ENCODE measurements at regions not wholly inside any gene's neighbourhood (a gene's known extent, or its start where the extent isn't known, plus 50 kb on each side); places are given as distances from the start of the nearest gene placed in this dataset.
"Not testable (repeated sequence)": the region's sequence is repeated elsewhere in the genome, so short reads cannot be mapped to it uniquely, and the experiment has no call there.

- TF ChIP-seq EP300 (IDR thresholded peaks at IDR 0.05) (no peak), CTCF (IDR thresholded peaks at IDR 0.05) (no peak), POLR2A (IDR thresholded peaks at IDR 0.05; ENCODE audit: low read depth) (no peak)
- Histone ChIP-seq H3K27me3 (no peaks in the 10 kb centered on the region), H3K4me1 (peaks cover 0 to 9% (median 2%) of the 10 kb centered on the region in 4 donors), H3K27ac (replicated peaks in 1 of 4) (no peak overlapping the region), H3K4me3 (no peak overlapping the region), H3K9me3 (no peaks in the 10 kb centered on the region), H3K36me3 (no peaks in the 10 kb centered on the region)
- intact Hi-C loops (cut with DNase I), result no loop called here
- no peak for DNase-seq (ENCODE audit: extremely low spot score)
- WGBS, result 91% methylated on average over 5 of the region's 5 CpGs
Measured at GRCh38 chr18:9003406-9004100, 98.9 kb upstream of the NDUFV2 start.

GRCh38 chr18:9004308-9004707, 98.2 kb upstream of the NDUFV2 start:
- H3K4me1 ChIP-seq; intact Hi-C loops (cut with DNase I); H3K27ac ChIP-seq (replicated peaks in 1 of 4); DNase-seq (ENCODE audit: extremely low spot score); H3K36me3 ChIP-seq; H3K9me3 ChIP-seq; H3K4me3 ChIP-seq; H3K27me3 ChIP-seq: not testable (repeated sequence)
- WGBS, result 100% methylated on average over 2 of the region's 2 CpGs

- H3K9me3 ChIP-seq; H3K4me3 ChIP-seq; DNase-seq (ENCODE audit: extremely low spot score); H3K4me1 ChIP-seq; H3K27ac ChIP-seq (replicated peaks in 1 of 4); H3K36me3 ChIP-seq; intact Hi-C loops (cut with DNase I); H3K27me3 ChIP-seq: not testable (repeated sequence)
- WGBS, result 64% methylated on average over 3 of the region's 3 CpGs
Measured at GRCh38 chr18:9007700-9008099, 94.8 kb upstream of the NDUFV2 start.

- no peak for TF ChIP-seq EP300 (IDR thresholded peaks at IDR 0.05)
- no peak for TF ChIP-seq POLR2A (IDR thresholded peaks at IDR 0.05; ENCODE audit: low read depth)
- no peak for TF ChIP-seq CTCF (IDR thresholded peaks at IDR 0.05)
- TF ChIP-seq POLR2AphosphoS5 (IDR thresholded peaks at IDR 0.05), result no peak
- Histone ChIP-seq H3K36me3 (no peaks in the 10 kb centered on the region), H3K4me3 (no peak overlapping the region), H3K4me1 (no peaks in the 10 kb centered on the region), H3K27ac (replicated peaks in 1 of 4) (no peak overlapping the region), H3K27me3 (no peaks in the 10 kb centered on the region), H3K9me3 (no peaks in the 10 kb centered on the region)
- WGBS, result 87% methylated on average over 5 of the region's 5 CpGs
- DNase-seq (ENCODE audit: extremely low spot score), result no peak
- intact Hi-C loops (cut with DNase I), result no loop called here
Measured at GRCh38 chr18:9008200-9008708, 94.2 kb upstream of the NDUFV2 start.

GRCh38 chr18:9008709-9009635, 93.5 kb upstream of the NDUFV2 start:
- Histone ChIP-seq H3K27me3 (no peaks in the 10 kb centered on the region), H3K4me3 (no peak overlapping the region), H3K36me3 (no peaks in the 10 kb centered on the region), H3K4me1 (no peaks in the 10 kb centered on the region), H3K27ac (replicated peaks in 1 of 4) (no peak overlapping the region), H3K9me3 (no peaks in the 10 kb centered on the region)
- TF ChIP-seq EP300 (IDR thresholded peaks at IDR 0.05) (no peak), CTCF (IDR thresholded peaks at IDR 0.05) (no peak), POLR2A (IDR thresholded peaks at IDR 0.05; ENCODE audit: low read depth) (no peak), POLR2AphosphoS5 (IDR thresholded peaks at IDR 0.05) (no peak)
- WGBS, result 92% methylated on average over 19 of the region's 19 CpGs
- DNase-seq (ENCODE audit: extremely low spot score), result no peak
- intact Hi-C loops (cut with DNase I), result no loop called here
